ENCODE measurements at regions not wholly inside any gene's neighbourhood (a gene's known extent, or its start where the extent isn't known, plus 50 kb on each side); places are given as distances from the start of the nearest gene placed in this dataset.

- DNase-seq (ENCODE audit: low read depth): no peak
Observed at GRCh38 chrX:16435399-16435986, 214.5 kb upstream of the S100G start.

DNA sequence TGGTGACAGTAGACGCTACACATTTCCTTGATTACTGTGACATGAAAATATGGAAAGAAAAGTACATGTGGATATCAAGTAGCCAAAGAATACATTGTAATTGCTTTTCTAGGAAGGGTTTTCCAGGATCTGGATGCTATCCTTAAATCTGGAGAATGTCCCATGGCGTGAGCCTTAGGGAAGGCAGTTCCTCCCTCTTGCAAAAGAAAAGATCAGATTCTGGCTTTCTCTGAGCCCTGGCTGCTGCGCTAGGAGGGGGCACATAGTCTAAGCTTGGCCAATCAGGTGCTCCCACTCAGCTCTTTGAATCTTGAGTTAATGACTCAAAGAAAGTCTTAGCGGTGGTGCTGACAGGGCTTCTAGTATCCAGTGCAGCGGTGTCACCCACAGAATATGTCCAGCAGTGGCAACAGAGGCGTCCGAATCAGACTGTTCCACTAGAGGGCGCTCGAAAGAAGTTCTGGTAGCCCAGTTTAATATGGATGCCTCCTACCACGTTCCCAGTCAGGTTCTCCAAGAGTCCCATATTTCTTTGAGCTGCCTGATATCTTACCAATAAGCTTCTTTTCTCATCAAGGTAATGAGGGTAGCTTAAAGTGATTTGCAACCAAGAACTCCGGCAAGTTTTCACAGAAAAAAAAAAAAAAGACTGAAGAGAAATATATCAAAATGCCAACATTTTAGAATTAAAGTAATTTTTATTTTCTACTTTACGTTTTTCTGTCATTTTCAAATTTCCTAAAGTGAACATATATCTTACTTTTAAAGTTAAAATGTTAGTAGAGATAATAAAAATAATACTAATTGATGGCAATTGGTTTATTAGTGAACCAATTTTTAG is 213.4 kb upstream of the S100G start:
- peak; percentile 12 for DNase-seq (ENCODE audit: low read depth)
- H3K4me3 ChIP-seq (ENCODE audit: low read depth, low read length): no peak overlapping the region

More at GRCh38 chrX:16435399-16435986, 214.5 kb upstream of the S100G start:
- no peak overlapping the region for H3K4me3 ChIP-seq (ENCODE audit: low read depth, low read length)

GRCh38 chrX:16440446-16440845 is 209.5 kb upstream of the S100G start:
- no peak overlapping the region for H3K4me3 ChIP-seq (ENCODE audit: low read depth, low read length)
- no peak for DNase-seq (ENCODE audit: low read depth)

DNA sequence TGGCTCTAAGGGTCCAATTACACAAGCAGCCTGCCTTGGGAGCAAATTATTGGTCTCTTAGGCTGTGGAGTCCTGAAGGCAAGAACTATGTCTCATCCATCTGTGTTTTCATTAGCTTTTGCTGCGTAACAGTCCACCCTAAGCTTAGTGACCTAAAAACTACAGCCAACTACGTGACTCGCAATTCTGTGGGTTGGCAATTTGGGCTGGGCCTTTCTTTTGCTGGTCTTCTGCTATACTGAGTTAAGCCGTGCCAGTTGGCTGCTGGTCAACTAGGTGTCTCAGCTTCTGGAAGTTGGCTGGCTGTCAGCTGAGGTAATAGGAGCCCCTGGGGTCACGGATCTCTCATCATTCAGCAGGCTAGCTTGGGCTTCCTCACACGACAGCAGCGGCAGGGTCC is 205.6 kb upstream of the S100G start:
- DNase-seq (ENCODE audit: low read depth): peak; percentile 82

DNA sequence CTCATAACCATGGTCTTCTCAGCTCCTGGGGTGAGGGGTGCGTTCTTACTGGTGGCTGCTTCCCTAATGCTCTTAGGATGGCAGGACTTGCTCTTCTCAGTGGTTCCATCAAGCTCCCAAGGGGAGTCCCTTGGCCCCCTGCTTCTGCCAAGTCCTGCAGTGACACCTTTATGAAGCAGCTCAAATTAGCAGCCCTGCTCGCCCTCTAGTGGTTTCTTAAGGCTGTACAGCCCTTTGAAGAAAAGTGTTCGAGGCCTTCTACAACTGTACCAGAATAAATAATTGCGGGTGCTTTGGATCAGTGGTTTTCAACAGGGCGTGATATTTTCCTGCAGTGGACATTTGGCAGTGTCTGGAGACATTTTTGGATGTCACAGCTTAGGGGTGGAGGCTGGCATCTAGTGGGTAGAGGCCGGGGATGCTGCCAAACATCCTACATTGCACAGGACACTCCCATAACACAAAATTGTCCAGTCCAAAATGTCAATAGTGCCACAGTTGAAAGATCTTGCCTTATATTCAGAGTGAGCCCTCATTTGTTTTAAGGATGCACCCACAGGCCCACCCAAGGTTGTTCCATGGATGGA is 204.7 kb upstream of the S100G start:
- no peak for DNase-seq (ENCODE audit: low read depth)

More for the DNA sequence above, 205.6 kb upstream of the S100G start:
- no peak overlapping the region for H3K4me3 ChIP-seq (ENCODE audit: low read depth, low read length)

DNA sequence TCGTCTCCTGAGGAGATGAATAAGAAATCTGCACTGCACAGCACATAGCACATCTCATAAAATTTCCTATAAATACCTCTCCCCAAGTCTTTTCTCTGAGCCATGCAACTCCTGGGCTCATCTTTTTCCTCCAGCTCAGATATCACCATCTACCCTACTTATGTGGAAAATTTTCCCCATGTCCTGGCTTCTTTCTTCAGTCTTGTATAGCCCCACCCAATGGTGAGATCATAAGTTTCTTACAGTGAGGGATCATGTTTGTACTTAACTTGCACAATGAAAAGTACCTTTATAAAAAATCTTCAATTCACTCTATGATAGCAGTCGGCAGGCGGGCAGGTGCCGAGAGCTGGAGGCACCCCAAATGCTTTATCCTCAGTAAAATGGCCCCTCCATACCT is 198.6 kb upstream of the S100G start:
- DNase-seq (ENCODE audit: low read depth): no peak

More for the DNA sequence above, 204.7 kb upstream of the S100G start:
- no peak overlapping the region for H3K4me3 ChIP-seq (ENCODE audit: low read depth, low read length)

DNA sequence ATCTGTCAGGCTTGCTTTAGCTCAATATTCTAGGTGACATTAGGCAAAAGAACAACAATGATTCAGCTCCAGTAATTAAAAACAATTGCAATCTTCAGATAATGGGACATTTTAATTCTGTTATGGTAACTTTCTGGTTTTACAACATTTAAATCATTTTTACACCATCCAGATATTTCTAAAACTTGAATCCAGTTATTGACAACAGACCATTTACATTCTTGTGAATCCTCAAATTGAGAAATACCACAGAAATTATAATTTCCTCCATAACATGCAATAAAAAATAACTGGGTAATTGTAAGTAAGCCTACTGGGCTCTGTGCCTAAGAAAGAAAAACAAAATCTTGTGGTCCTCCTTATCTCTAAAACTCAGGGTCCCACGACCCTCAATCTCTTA is 195.0 kb upstream of the S100G start:
- no peak for DNase-seq (ENCODE audit: low read depth)
- no peak overlapping the region for H3K4me3 ChIP-seq (ENCODE audit: low read depth, low read length)

More for the DNA sequence above, 198.6 kb upstream of the S100G start:
- H3K4me3 ChIP-seq (ENCODE audit: low read depth, low read length): no peak overlapping the region

DNA sequence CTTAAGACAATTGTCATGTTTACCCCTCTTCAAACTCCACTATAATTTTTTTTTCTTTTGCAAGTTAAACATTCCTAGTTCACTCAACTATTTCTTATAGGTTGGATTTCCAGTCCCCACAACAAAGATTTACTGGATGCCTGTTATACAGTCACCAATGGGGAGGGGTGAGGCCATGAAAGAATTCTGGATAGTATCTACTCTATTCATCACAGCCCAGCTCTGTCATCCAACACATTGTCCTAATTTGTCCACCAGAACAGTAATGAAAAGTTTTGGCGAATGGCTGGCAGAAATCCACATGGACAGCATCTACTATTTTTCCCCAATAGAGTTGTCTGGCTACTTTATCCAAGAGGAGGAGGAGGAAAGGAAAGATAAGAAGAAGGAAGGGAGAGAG is 192.7 kb upstream of the S100G start:
- DNase-seq (ENCODE audit: low read depth): no peak

GRCh38 chrX:16458208-16458607 is 191.8 kb upstream of the S100G start:
- DNase-seq (ENCODE audit: low read depth): no peak
- no peak overlapping the region for H3K4me3 ChIP-seq (ENCODE audit: low read depth, low read length)

More for the DNA sequence above, 192.7 kb upstream of the S100G start:
- no peak overlapping the region for H3K4me3 ChIP-seq (ENCODE audit: low read depth, low read length)

DNA sequence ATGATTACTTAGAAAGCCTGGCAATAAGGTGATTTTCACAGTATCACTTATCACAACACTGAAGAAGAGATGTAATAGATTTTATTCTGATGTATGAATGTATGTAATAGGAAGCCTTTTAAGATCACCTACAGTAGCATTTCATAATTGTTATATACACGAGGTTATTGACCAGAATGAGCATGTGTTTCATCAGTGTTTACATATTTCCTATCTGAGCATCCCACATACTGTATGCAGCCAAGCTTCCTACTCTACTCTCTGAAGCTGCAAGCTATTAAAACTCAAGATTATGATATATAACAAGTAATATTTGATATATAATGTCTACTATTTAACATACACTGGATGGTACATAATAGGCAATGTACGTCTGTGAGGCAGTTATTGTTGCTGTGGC is 190.9 kb upstream of the S100G start:
- no peak overlapping the region for H3K4me3 ChIP-seq (ENCODE audit: low read depth, low read length)
- DNase-seq (ENCODE audit: low read depth): no peak

DNA sequence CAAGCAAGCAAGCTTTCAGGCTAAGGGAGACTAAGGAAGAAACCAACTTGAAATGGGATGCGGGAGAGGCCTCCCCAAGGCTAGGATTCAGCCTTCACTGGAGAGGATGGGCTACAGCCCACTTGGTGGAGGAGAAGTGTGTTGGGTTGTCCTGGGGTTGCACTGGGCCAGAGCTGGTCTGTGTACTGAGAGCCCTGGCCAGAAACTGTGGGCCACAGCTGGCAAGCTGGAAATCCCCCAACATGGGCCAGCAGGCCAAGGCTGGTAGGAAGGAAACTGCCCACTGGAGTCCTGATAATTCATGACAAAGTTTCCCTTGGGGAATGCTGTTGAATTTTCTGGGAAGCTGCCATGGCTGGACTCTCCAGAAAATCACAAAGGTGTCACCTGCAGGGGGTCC is 188.0 kb upstream of the S100G start:
- no peak overlapping the region for H3K4me3 ChIP-seq (ENCODE audit: low read depth, low read length)
- no peak for DNase-seq (ENCODE audit: low read depth)

- H3K4me3 ChIP-seq (ENCODE audit: low read depth, low read length): no peak overlapping the region
- peak; percentile 79 for DNase-seq (ENCODE audit: low read depth)
Observed at GRCh38 chrX:16462912-16463311, 187.0 kb upstream of the S100G start.

GRCh38 chrX:16464369-16464768 is 185.6 kb upstream of the S100G start:
- H3K4me3 ChIP-seq (ENCODE audit: low read depth, low read length): no peak overlapping the region
- no peak for DNase-seq (ENCODE audit: low read depth)

DNA sequence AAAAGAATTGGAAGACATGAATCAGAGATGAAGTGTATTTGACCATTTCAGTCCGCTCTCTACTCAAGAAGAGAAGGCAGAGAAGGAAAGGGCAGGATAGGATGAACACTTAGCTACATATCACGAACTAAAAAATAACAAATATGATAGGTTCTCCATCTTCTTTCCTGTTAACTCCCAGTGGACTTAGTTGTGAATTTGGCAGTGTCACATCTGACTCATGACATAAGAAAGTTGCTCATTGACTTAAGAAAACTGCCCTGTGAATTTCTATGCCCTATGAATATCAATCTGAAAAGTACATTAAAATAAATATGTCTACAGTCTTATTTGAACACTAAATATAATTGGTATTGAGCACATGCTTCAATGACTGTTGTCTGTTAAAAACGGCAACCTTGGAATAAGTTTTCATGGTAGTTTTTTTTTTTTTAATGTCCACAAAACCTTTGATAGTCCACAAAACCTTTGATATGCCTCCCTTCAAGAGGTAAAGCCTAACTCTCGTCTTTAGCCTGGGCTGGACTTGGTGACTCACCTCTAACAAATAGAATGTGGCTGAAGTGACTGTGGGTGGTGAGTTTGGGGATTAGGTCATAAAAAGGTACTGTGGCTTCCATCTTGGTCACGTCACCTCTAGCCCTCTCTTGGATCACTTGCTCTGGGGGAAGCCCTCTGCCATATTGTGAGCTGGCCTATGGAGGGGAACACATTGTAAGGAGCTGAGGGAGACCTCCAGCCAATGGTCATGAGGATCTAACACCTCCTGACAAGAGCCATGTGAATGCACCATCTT is 184.7 kb upstream of the S100G start:
- DNase-seq (ENCODE audit: low read depth): no peak
- no peak overlapping the region for H3K4me3 ChIP-seq (ENCODE audit: low read depth, low read length)

GRCh38 chrX:16466640-16467432 is 183.1 kb upstream of the S100G start:
- no peak for DNase-seq (ENCODE audit: low read depth)
- H3K4me3 ChIP-seq (ENCODE audit: low read depth, low read length): no peak overlapping the region

- no peak for DNase-seq (ENCODE audit: low read depth)
- H3K4me3 ChIP-seq (ENCODE audit: low read depth, low read length): no peak overlapping the region
Observed at GRCh38 chrX:16469870-16470269, 180.1 kb upstream of the S100G start.

DNA sequence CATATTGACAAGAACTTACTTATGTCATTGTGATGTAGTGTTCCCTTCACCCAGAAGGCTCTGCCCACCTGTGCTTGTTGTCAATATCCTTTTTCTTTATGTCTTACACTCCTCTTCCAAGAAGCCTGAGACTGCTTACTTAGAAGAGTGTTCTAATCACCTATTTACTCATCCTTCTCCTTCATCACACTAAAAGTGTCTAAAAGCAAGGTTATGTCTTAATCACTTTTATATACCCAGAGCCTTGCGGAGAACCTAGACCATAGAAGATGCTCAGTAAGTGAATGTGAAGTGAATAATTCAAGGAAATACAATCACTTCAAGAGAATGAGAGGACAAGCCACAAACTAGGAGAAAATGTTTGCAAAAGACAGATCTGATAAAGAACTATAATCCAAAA is 177.6 kb upstream of the S100G start:
- H3K4me3 ChIP-seq (ENCODE audit: low read depth, low read length): no peak overlapping the region
- no peak for DNase-seq (ENCODE audit: low read depth)

GRCh38 chrX:16474511-16474910 is 175.4 kb upstream of the S100G start:
- H3K4me3 ChIP-seq (ENCODE audit: low read depth, low read length): no peak overlapping the region
- no peak for DNase-seq (ENCODE audit: low read depth)

- no peak for DNase-seq (ENCODE audit: low read depth)
- H3K4me3 ChIP-seq (ENCODE audit: low read depth, low read length): no peak overlapping the region
Observed at GRCh38 chrX:16476009-16476408, 173.9 kb upstream of the S100G start.

All from skeletal muscle cell (primary cell).